Tibial artery (tissue), 4 donors: ENCODE measurements at regions not wholly inside any gene's neighbourhood (a gene's known extent, or its start where the extent isn't known, plus 50 kb on each side); places are given as distances from the start of the nearest gene placed in this dataset.

Source experiments
- DNase-seq, 2 donors: peaks; one replicate each; pipeline ENCODE4 v3.0.0-alpha.2; 2019
- H3K27ac ChIP-seq, 2 donors: fragments of 200-600 bp; sonication (generic) in 1 of 2; 1 replicate in 1 of 2; 2 replicates in 1 of 2; pipeline ENCODE4 v1.5.1; 2018 to 2019; ENCODE audit warnings: mild to moderate bottlenecking in 1 of 2
- H3K27me3 ChIP-seq, 2 donors: fragments of 200-600 bp; sonication (generic) in 1 of 2; one replicate each; pipeline versions ENCODE4 v1.5.1 to v1.6.0; 2016 to 2019
- H3K36me3 ChIP-seq, 3 donors: fragments of 200-600 bp; sonication (generic) in 2 of 3; one replicate each; pipeline ENCODE4 v1.5.1; 2016 to 2019; ENCODE audit warnings: mild to moderate bottlenecking in 2 of 3
- H3K4me1 ChIP-seq, 4 donors: fragments of 200-600 bp; sonication (generic) in 2 of 4; 1 replicate in 3 of 4; 2 replicates in 1 of 4; pipeline ENCODE4 v1.5.1; 2016 to 2019
- H3K4me3 ChIP-seq, 2 donors: fragments of 200-600 bp; sonication (generic) in 1 of 2; 1 replicate in 1 of 2; 2 replicates in 1 of 2; pipeline ENCODE4 v1.5.1; 2018 to 2019; ENCODE audit warnings: mild to moderate bottlenecking in 2 of 2
- H3K9me3 ChIP-seq, 3 donors: fragments of 200-600 bp; sonication (generic) in 1 of 3; one replicate each; pipeline ENCODE4 v1.5.1; 2016 to 2019
- CTCF ChIP-seq, 2 experiments: fragments of 200-600 bp in 1 of 2; fragments of 450-650 bp in 1 of 2; IDR thresholded peaks; one replicate each; pipeline ENCODE4 v1.5.1; 2017 to 2019; ENCODE audit warnings: antibody characterized with exemption in 2 of 2, mild to moderate bottlenecking in 1 of 2, moderate library complexity in 1 of 2
- intact Hi-C: fragments of 100-400 bp; cut with DNase I; formaldehyde crosslinking; loops from one replicate; pipeline ENCODE4 v1.15.0; 2023; ENCODE audit warnings: low total_unique reads

DNA sequence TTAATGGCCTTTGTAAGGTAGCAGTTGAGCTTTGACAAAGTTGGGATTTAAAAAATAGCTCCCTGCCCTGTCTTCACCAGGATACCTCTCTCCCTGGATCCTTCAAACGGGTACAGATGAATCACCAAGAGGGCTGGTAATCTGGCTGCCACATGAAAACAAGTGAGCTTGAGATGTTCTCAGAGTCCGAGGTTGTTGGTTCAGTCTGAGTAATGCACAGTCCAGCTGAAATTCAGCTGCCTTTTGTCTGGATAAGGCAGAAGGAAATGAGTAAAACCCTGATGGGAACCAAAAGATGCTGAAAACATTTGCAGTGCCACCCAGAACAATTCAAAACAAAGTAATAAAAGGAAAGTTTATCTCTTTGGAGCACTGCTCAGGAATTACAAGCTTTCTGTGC lies 86.8 kb downstream of the GJA1 start:
- Histone ChIP-seq H3K27ac (peak overlapping the region; percentile 72 to 84), H3K4me1 (peaks cover 0 to 56% (median 8%) of the 10 kb centered on the region in 4 donors), H3K36me3 (no peaks in the 10 kb centered on the region), H3K4me3 (peak overlapping the region; percentile 22 to 26), H3K27me3 (no peaks in the 10 kb centered on the region), H3K9me3 (no peaks in the 10 kb centered on the region)
- intact Hi-C loops, result loop anchor here (10.0 kb wide), 1 partner anchor 87 kb away; the partner anchor contains the start of gene GJA1
- DNase-seq, result peak in 1 of 2 donors; percentile 45
- TF ChIP-seq CTCF (IDR thresholded peaks at IDR 0.05), result no peak

DNA sequence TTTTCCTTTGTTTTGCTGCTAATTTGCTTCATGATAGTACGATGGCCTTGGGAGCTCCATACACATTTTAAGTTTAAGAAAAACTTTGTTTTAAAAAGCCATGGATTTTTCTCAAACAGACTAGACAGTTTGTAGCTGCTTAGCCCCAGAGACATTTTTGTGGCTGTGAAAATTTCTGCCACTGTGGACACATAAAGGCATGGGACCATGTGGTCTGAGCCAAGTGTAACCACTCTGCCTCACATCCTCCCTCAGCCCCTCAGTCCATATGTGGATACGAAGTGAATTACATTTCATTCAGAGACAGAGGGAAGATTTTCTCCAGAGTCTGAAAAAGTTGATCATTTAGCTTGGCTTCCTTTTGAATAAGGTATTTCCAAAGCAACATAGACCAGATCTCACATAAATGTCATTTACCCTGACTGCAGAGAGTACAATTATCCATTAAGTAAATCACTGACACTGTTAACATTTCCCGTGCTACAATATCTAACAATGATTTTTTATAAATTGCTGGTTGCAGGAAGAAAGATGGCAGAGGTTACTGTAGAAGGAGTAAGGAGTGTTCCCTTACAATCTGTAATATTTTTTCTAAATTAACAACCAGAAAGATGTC lies 87.4 kb downstream of the GJA1 start:
- H3K27ac ChIP-seq, result peak overlapping the region; percentile 72 to 84
- intact Hi-C loops, result loop anchor here (10.0 kb wide), 1 partner anchor 88 kb away; the partner anchor contains the start of gene GJA1
- TF ChIP-seq CTCF (IDR thresholded peaks at IDR 0.05), result no peak

GRCh38 chr6:121523628-121524027 lies 88.2 kb downstream of the GJA1 start:
- Histone ChIP-seq H3K9me3 (no peaks in the 10 kb centered on the region), H3K36me3 (no peaks in the 10 kb centered on the region), H3K27ac (peak overlapping the region; percentile 72 to 84), H3K27me3 (no peaks in the 10 kb centered on the region), H3K4me3 (no peak overlapping the region), H3K4me1 (peaks cover 0 to 56% (median 8%) of the 10 kb centered on the region in 4 donors)
- TF ChIP-seq CTCF (IDR thresholded peaks at IDR 0.05), result no peak
- intact Hi-C loops, result loop anchor here (10.0 kb wide), 1 partner anchor 89 kb away; the partner anchor contains the start of gene GJA1
- no peak for DNase-seq

More for the DNA sequence above, 87.4 kb downstream of the GJA1 start:
- no peaks in the 10 kb centered on the region for H3K36me3 ChIP-seq
- peak overlapping the region; percentile 22 to 26 for H3K4me3 ChIP-seq
- H3K27me3 ChIP-seq, result no peaks in the 10 kb centered on the region
- no peak for DNase-seq
- peaks cover 0 to 56% (median 8%) of the 10 kb centered on the region in 4 donors for H3K4me1 ChIP-seq
- H3K9me3 ChIP-seq, result no peaks in the 10 kb centered on the region

GRCh38 chr6:121526282-121526681 lies 90.8 kb downstream of the GJA1 start:
- H3K27me3 ChIP-seq, result no peaks in the 10 kb centered on the region
- H3K4me3 ChIP-seq, result no peak overlapping the region
- no peaks in the 10 kb centered on the region for H3K9me3 ChIP-seq
- H3K36me3 ChIP-seq, result no peaks in the 10 kb centered on the region
- H3K4me1 ChIP-seq, result peaks cover 0 to 38% (median 4%) of the 10 kb centered on the region in 4 donors
- H3K27ac ChIP-seq, result no peak overlapping the region
- no peak for DNase-seq
- no peak for TF ChIP-seq CTCF (IDR thresholded peaks at IDR 0.05)
- intact Hi-C loops, result loop anchor here (10.0 kb wide), 1 partner anchor 91 kb away; the partner anchor contains the start of gene GJA1

DNA sequence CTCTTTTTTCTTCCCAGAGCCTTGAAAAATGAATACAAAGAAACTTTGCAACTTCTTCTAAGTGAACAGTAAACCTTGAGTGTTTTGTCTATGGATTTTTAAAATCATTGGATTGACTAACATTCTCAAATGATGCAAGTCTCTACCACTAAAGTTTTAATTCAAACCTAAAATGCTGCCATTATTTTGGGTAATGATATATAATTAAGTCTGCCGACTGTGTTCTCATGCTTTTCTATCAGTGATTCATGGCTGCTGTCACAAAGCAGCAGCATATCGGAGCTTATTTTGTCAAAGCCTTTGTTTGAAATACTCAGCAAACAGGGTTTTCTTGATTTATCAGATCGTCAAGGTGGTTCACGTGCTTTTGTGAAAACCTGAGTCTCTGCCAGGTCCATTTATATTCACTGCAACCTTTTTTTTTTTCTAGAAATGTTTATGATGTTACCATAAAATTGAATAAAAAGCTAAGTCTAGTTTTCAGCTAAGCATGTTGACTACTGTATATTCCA lies 96.3 kb downstream of the GJA1 start:
- Histone ChIP-seq H3K4me1 (peaks cover 0 to 3% (median 0%) of the 10 kb centered on the region in 4 donors), H3K36me3 (no peaks in the 10 kb centered on the region), H3K9me3 (no peaks in the 10 kb centered on the region), H3K27ac (no peak overlapping the region), H3K27me3 (no peaks in the 10 kb centered on the region), H3K4me3 (no peak overlapping the region)
- intact Hi-C loops, result no loop called here
- TF ChIP-seq CTCF (IDR thresholded peaks at IDR 0.05), result no peak
- DNase-seq, result no peak
